HL-60 (cell line): ENCODE measurements at regions not wholly inside any gene's neighbourhood (a gene's known extent, or its start where the extent isn't known, plus 50 kb on each side); places are given as distances from the start of the nearest gene placed in this dataset.

Experiments
- DNase-seq, 2 experiments: peaks; one replicate each; pipeline ENCODE4 v3.0.0-alpha.2; 2010 to 2020; ENCODE audit warnings: low read depth in 1 of 2, low spot score in 1 of 2
- H3K27ac ChIP-seq: fragments of 250-450 bp; sonication (Bioruptor Pico); replicated peaks from 2 replicates; pipeline ENCODE4 v1.5.1; 2020; ENCODE audit warnings: mild to moderate bottlenecking, moderate library complexity
- H3K27me3 ChIP-seq: fragments of 250-450 bp; sonication (Bioruptor Pico); 2 replicates; pipeline ENCODE4 v1.5.1; 2021; ENCODE audit warnings: mild to moderate bottlenecking, moderate library complexity; ENCODE audit not compliant: insufficient read depth, poor library complexity, severe bottlenecking
- H3K4me3 ChIP-seq: replicated peaks from 2 replicates; pipeline ENCODE4 v1.5.1; 2011; ENCODE audit warnings: mild to moderate bottlenecking, control low read depth, low read length; ENCODE audit not compliant: insufficient read depth
- GABPA ChIP-seq: IDR thresholded peaks from 2 replicates; pipeline ENCODE4 v1.6.1; 2012; ENCODE audit warnings: low read depth
- POLR2AphosphoS5 ChIP-seq: IDR thresholded peaks from 2 replicates; pipeline ENCODE4 v1.6.1; 2012; ENCODE audit warnings: low read depth
- SPI1 ChIP-seq: IDR thresholded peaks from 2 replicates; pipeline ENCODE4 v1.6.1; 2012; ENCODE audit warnings: low read depth, mild to moderate bottlenecking, borderline replicate concordance
- TF ChIP-seq, protein P1 (sequence below): IDR thresholded peaks from 2 replicates; pipeline ENCODE4 v1.6.1; 2012; ENCODE audit warnings: low read depth; ENCODE audit not compliant: insufficient replicate concordance
- TF ChIP-seq, protein P2 (sequence below): IDR thresholded peaks from one replicate; pipeline ENCODE4 v1.5.1; 2011; ENCODE audit warnings: low read length, control low read depth, inconsistent platforms; ENCODE audit not compliant: insufficient read depth

DNA sequence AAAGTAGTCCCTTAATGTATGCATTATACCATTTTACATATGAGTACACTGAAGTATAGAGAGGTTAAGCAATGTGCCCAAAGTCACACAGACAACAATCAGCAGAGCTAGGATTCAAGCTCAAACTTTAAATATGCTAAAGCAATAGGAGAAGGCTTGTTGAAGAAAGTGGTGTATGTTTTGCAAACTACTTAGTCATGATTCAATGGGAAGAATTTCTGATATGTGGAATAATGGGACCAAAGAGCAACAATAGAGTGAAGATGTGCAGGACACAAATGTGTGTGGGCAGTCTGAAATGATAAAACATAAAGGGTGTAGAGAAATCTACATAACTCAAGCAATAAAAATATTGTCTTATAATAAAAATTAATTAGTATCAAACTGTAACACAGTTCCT, 109.0 kb upstream of the ARSJ start:
- DNase-seq, result no peak
- H3K27ac ChIP-seq, result no peak overlapping the region
- TF ChIP-seq, protein P1, sequence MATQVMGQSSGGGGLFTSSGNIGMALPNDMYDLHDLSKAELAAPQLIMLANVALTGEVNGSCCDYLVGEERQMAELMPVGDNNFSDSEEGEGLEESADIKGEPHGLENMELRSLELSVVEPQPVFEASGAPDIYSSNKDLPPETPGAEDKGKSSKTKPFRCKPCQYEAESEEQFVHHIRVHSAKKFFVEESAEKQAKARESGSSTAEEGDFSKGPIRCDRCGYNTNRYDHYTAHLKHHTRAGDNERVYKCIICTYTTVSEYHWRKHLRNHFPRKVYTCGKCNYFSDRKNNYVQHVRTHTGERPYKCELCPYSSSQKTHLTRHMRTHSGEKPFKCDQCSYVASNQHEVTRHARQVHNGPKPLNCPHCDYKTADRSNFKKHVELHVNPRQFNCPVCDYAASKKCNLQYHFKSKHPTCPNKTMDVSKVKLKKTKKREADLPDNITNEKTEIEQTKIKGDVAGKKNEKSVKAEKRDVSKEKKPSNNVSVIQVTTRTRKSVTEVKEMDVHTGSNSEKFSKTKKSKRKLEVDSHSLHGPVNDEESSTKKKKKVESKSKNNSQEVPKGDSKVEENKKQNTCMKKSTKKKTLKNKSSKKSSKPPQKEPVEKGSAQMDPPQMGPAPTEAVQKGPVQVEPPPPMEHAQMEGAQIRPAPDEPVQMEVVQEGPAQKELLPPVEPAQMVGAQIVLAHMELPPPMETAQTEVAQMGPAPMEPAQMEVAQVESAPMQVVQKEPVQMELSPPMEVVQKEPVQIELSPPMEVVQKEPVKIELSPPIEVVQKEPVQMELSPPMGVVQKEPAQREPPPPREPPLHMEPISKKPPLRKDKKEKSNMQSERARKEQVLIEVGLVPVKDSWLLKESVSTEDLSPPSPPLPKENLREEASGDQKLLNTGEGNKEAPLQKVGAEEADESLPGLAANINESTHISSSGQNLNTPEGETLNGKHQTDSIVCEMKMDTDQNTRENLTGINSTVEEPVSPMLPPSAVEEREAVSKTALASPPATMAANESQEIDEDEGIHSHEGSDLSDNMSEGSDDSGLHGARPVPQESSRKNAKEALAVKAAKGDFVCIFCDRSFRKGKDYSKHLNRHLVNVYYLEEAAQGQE, result no peak
- no peak for TF ChIP-seq GABPA
- no peak for TF ChIP-seq SPI1
- no peak for TF ChIP-seq POLR2AphosphoS5
- TF ChIP-seq, protein P2, sequence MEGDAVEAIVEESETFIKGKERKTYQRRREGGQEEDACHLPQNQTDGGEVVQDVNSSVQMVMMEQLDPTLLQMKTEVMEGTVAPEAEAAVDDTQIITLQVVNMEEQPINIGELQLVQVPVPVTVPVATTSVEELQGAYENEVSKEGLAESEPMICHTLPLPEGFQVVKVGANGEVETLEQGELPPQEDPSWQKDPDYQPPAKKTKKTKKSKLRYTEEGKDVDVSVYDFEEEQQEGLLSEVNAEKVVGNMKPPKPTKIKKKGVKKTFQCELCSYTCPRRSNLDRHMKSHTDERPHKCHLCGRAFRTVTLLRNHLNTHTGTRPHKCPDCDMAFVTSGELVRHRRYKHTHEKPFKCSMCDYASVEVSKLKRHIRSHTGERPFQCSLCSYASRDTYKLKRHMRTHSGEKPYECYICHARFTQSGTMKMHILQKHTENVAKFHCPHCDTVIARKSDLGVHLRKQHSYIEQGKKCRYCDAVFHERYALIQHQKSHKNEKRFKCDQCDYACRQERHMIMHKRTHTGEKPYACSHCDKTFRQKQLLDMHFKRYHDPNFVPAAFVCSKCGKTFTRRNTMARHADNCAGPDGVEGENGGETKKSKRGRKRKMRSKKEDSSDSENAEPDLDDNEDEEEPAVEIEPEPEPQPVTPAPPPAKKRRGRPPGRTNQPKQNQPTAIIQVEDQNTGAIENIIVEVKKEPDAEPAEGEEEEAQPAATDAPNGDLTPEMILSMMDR, result no peak

DNA sequence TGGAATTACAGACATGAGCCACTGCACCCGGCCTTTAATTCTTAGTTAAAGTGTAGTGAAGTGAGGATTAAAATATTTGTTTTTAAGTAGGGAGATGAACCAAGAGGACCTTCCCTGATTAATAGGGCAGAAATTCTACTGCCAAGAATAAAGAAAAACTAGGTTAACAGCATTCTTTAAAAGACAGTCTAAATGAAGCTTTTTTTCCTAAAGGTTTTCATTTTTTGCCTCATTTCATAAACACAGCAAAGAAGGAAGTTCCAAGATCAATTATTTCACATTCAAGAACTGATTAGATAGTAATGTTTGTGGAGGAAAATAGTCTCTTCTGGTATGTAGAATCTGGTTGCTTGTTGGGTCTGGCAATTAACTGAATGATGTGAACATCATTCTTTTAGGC, 112.1 kb upstream of the ARSJ start:
- Histone ChIP-seq H3K4me3 (no peak overlapping the region), H3K27me3 (no peaks in the 10 kb centered on the region), H3K27ac (no peak overlapping the region)
- no peak for TF ChIP-seq SPI1
- TF ChIP-seq, protein P2, result no peak
- TF ChIP-seq, protein P1, result no peak
- TF ChIP-seq GABPA, result no peak
- DNase-seq, result no peak

More for the DNA sequence above, 109.0 kb upstream of the ARSJ start:
- H3K4me3 ChIP-seq, result no peak overlapping the region
- H3K27me3 ChIP-seq, result no peaks in the 10 kb centered on the region

DNA sequence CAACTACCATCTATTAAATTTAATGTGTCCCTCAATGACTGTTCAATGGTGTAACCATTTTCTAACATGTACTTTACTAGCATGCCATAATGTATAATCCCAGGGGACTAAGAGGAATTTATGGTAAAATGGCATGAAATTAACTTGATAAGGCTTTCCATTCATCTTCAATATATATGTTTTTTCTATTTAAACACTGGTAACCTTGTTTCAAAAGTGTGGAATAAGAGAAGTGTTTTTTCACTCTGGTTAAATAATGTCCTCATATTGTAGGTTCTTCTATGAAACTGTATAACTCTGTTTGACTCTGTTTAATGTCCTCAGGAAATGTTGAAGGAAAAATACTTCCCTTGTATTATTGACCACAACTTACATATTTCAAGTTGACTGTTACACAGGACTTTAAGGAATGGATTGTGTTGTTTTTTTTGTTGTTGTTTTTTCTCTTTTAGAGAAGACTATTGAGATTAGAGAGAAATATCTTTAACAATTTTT, 113.8 kb upstream of the ARSJ start:
- DNase-seq, result no peak
- no peak for TF ChIP-seq SPI1
- TF ChIP-seq, protein P1, result no peak
- Histone ChIP-seq H3K27ac (no peak overlapping the region), H3K4me3 (no peak overlapping the region), H3K27me3 (no peaks in the 10 kb centered on the region)
